K562 (cell line): ENCODE measurements at regions not wholly inside any gene's neighbourhood (a gene's known extent, or its start where the extent isn't known, plus 50 kb on each side); places are given as distances from the start of the nearest gene placed in this dataset.

Experiments
- ATAC-seq: fragments of 200-7000 bp; cut with Tn5 transposase; 3 replicates; pipeline ENCODE4 v1.9.1; 2020; ENCODE audit warnings: moderate library complexity
- BruUV-seq: library from RNA; stranded (reverse); fragments of 400-500 nt; replicated peaks from 2 replicates; lab custom pipeline; 2021; lab: Mats Ljungman, UMichigan
- CTCF ChIA-PET: fragments of 300-600 bp; formaldehyde crosslinking; extraction: SDS; loops from one replicate; lab custom pipeline; 2021; ENCODE audit warnings: low intra/inter-chr PET ratio; lab: Yijun Ruan, JAX
- POLR2A ChIA-PET: fragments of 300-600, 350-650 bp; sonication (Branson Sonifier 250); formaldehyde crosslinking; extraction: SDS; loops from one replicate; lab custom pipeline; 2021; ENCODE audit warnings: antibody characterized with exemption, inconsistent platforms; lab: Yijun Ruan, JAX
- DNase-seq, 4 experiments: peaks; one replicate each; pipeline versions ENCODE4 v3.0.0 to v3.0.0-alpha.2; 2011 to 2018; ENCODE audit warnings: low spot score in 3 of 4, mixed read lengths in 3 of 4; ENCODE audit errors: extremely low read depth in 1 of 4
- FAIRE-seq: peaks from 2 replicates; lab custom pipeline; 2011; peaks lifted over from hg19 to GRCh38; lab: Jason Lieb, UNC
- H2AFZ ChIP-seq: 2 replicates; pipeline ENCODE4 v1.6.0; 2011; ENCODE audit warnings: low read depth, low read length, control low read depth, inconsistent platforms
- H3K27ac ChIP-seq: fragments of 200-600 bp; 3 replicates; pipeline ENCODE4 v1.8.0; 2011; ENCODE audit warnings: low read depth, mild to moderate bottlenecking, control low read depth, inconsistent platforms, low read length, moderate library complexity, mixed read lengths; ENCODE audit errors: extremely low read depth
- H3K27me3 ChIP-seq, 2 experiments: fragments of 300-600 bp in 1 of 2; 2 replicates in 1 of 2; 3 replicates in 1 of 2; pipeline versions ENCODE4 v1.6.0 to v1.8.0; 2011; ENCODE audit warnings: inconsistent platforms in 2 of 2, low read length in 2 of 2, mild to moderate bottlenecking in 1 of 2, mixed read lengths in 1 of 2, moderate library complexity in 1 of 2; ENCODE audit not compliant: control insufficient read depth in 2 of 2, insufficient read depth in 2 of 2
- H3K36me3 ChIP-seq: fragments of 300-600 bp; 3 replicates; pipeline ENCODE4 v1.8.0; 2011; ENCODE audit warnings: mild to moderate bottlenecking, low read length, inconsistent platforms; ENCODE audit not compliant: control insufficient read depth, insufficient read depth
- H3K4me1 ChIP-seq, 2 experiments: fragments of 200-600 bp in 1 of 2; replicated peaks in 1 of 2; 2 replicates in 1 of 2; 3 replicates in 1 of 2; pipeline versions ENCODE4 v1.5.1 to v1.8.0; 2011; ENCODE audit warnings: inconsistent platforms in 2 of 2, low read length in 2 of 2, mild to moderate bottlenecking in 1 of 2, mixed read lengths in 1 of 2, moderate library complexity in 1 of 2; ENCODE audit not compliant: control insufficient read depth in 2 of 2, insufficient read depth in 2 of 2
- H3K4me2 ChIP-seq: 2 replicates; pipeline ENCODE4 v1.6.1; 2011; ENCODE audit warnings: low read length, control low read depth, inconsistent platforms, mixed read lengths; ENCODE audit not compliant: insufficient read depth
- H3K4me3 ChIP-seq: fragments of 200-600 bp; sonication (generic), shearing (Covaris generic); 2 replicates; pipeline ENCODE4 v1.5.1; 2016; ENCODE audit warnings: control low read depth, inconsistent platforms
- H3K79me2 ChIP-seq: fragments of 200-600 bp; 3 replicates; pipeline ENCODE4 v1.8.0; 2011; ENCODE audit warnings: low read length, inconsistent platforms; ENCODE audit not compliant: control insufficient read depth, insufficient read depth
- H3K9ac ChIP-seq, 2 experiments: 2 replicates each; pipeline versions ENCODE4 v1.6.0 to v1.6.1; 2011; ENCODE audit warnings: low read depth in 2 of 2, low read length in 2 of 2, control low read depth in 1 of 2, inconsistent platforms in 1 of 2, mild to moderate bottlenecking in 1 of 2, mixed read lengths in 1 of 2; ENCODE audit not compliant: insufficient read depth in 1 of 2
- H3K9me1 ChIP-seq: one replicate; pipeline ENCODE4 v1.6.0; 2011; ENCODE audit warnings: inconsistent platforms, mild to moderate bottlenecking, low read length, moderate library complexity; ENCODE audit not compliant: control insufficient read depth, insufficient read depth
- H3K9me3 ChIP-seq: replicated peaks from 2 replicates; pipeline ENCODE4 v1.5.1; 2011; ENCODE audit warnings: low read depth, low read length, inconsistent platforms; ENCODE audit not compliant: control insufficient read depth, insufficient read depth
- H4K20me1 ChIP-seq: replicated peaks from 2 replicates; pipeline ENCODE4 v1.6.1; 2011; ENCODE audit warnings: low read length, inconsistent platforms, mixed read lengths; ENCODE audit not compliant: control insufficient read depth, insufficient read depth
- CBFA2T2 ChIP-seq: fragments of 450-650 bp; conservative IDR thresholded peaks from 2 replicates; pipeline ENCODE4 v1.6.1; 2017; ENCODE audit warnings: mild to moderate bottlenecking
- DDX20 ChIP-seq: fragments of 450-650 bp; IDR thresholded peaks from 2 replicates; pipeline ENCODE4 v1.6.1; 2016; ENCODE audit warnings: missing genetic modification characterization, low read depth, mild to moderate bottlenecking, missing compliant biosample characterization, moderate library complexity
- EWSR1 ChIP-seq: fragments of 450-650 bp; IDR thresholded peaks from 2 replicates; pipeline ENCODE4 v1.6.1; 2018; ENCODE audit warnings: borderline replicate concordance, mild to moderate bottlenecking, low read depth, moderate library complexity; ENCODE audit not compliant: partially characterized antibody
- PHB ChIP-seq: fragments of 250-450 bp; sonication (Bioruptor Pico); IDR thresholded peaks from 2 replicates; pipeline ENCODE4 v1.5.0; 2021
- PHTF2 ChIP-seq: fragments of 250-450 bp; sonication (Bioruptor Pico); IDR thresholded peaks from 2 replicates; pipeline ENCODE4 v1.5.0; 2021; ENCODE audit warnings: mild to moderate bottlenecking
- POLR2A ChIP-seq: fragments of 450-650 bp; conservative IDR thresholded peaks from 2 replicates; pipeline ENCODE4 v1.6.1; 2016
- POLR2AphosphoS2 ChIP-seq: IDR thresholded peaks from 2 replicates; pipeline ENCODE4 v1.6.1; 2012; ENCODE audit warnings: low read length, improper control_type of control experiment
- POLR2AphosphoS5 ChIP-seq: IDR thresholded peaks from 2 replicates; pipeline ENCODE4 v1.6.1; 2011; ENCODE audit warnings: mild to moderate bottlenecking, low read depth, low read length, moderate library complexity; ENCODE audit not compliant: control insufficient read depth, insufficient read depth
- RAD51 ChIP-seq: fragments of 450-650 bp; IDR thresholded peaks from 2 replicates; pipeline ENCODE4 v1.7.1; 2016; ENCODE audit warnings: low read depth, mild to moderate bottlenecking, borderline replicate concordance
- SIN3A ChIP-seq, 2 experiments: fragments of 150-350 bp in 1 of 2; IDR thresholded peaks; 2 replicates each; pipeline ENCODE4 v1.6.1; 2011 to 2016; ENCODE audit warnings: borderline replicate concordance in 2 of 2, low read depth in 2 of 2, low read length in 2 of 2, mild to moderate bottlenecking in 2 of 2, moderate library complexity in 2 of 2; ENCODE audit not compliant: control insufficient read depth in 1 of 2
- TCFL5 ChIP-seq: fragments of 250-450 bp; sonication (Bioruptor Pico); conservative IDR thresholded peaks from 2 replicates; pipeline ENCODE4 v1.6.1; 2021; ENCODE audit warnings: mild to moderate bottlenecking, moderate library complexity, matching md5 sums
- TGIF2 ChIP-seq: sonication (generic); formaldehyde crosslinking; IDR thresholded peaks from 2 replicates; pipeline ENCODE4 v1.8.1; 2022; ENCODE audit warnings: mild to moderate bottlenecking, missing genetic modification reagents, moderate library complexity
- ZNF232 ChIP-seq: sonication (generic); formaldehyde crosslinking; IDR thresholded peaks from 2 replicates; pipeline ENCODE4 v1.8.0; 2022; ENCODE audit warnings: mild to moderate bottlenecking, missing genetic modification reagents
- ZNF239 ChIP-seq: fragments of 250-450 bp; sonication (Bioruptor Pico); IDR thresholded peaks from 2 replicates; pipeline ENCODE4 v1.4.0; 2020; ENCODE audit warnings: mild to moderate bottlenecking
- ZNF280B ChIP-seq: fragments of 250-450 bp; sonication (Bioruptor Pico); IDR thresholded peaks from 2 replicates; pipeline ENCODE4 v1.5.1; 2021; ENCODE audit warnings: mild to moderate bottlenecking
- WGBS: fragments of 100-300 bp; shearing (Covaris generic); methylation state at CpG from one replicate; pipeline ENCODE4 v1.1.6; 2016; ENCODE audit warnings: low coverage, mixed read lengths; ENCODE audit not compliant: insufficient coverage; ENCODE audit errors: missing lambda C conversion rate; 5-methylcytosine and 5-hydroxymethylcytosine counted together
- in situ Hi-C: fragments of 300-500 bp; cut with MboI; formaldehyde crosslinking; loops from 4 replicates; pipeline ENCODE4 v1.15.0; 2018; ENCODE audit warnings: inconsistent platforms, mixed read lengths
- intact Hi-C: fragments of 100-400 bp; cut with micrococcal nuclease; formaldehyde crosslinking; loops from 2 replicates; pipeline ENCODE4 v1.14.2; 2022
- TF ChIP-seq, protein P1 (sequence below): sonication (generic); formaldehyde crosslinking; IDR thresholded peaks from 2 replicates; pipeline ENCODE4 v1.9.0; 2022; ENCODE audit warnings: mild to moderate bottlenecking, missing genetic modification reagents

DNA sequence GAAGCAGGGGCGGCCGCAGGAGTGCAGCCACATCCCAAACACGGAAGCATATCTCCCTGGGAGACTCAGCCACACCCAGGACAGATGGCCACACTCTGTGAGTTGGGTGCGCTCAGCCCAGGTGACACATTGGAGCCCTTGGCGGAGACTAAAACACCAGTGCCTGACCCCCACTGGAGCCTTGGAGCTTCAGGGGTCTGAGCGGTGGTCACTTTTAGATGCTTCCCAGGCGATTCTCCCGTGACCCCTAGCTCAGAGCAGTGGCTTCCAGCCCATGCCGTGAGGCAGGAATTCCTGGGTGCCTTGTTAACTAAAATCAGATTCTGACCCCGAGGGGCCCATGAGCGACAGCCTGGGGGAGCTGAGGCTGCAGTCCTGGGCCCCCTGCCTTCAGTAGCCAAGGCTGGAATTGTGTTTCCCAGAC lies 54.5 kb downstream of the PLXNA1 start:
- H2AFZ ChIP-seq = no peak overlapping the region
- no peaks in the 10 kb centered on the region for H3K79me2 ChIP-seq
- intact Hi-C loops = no loop called here
- TF ChIP-seq POLR2AphosphoS2 (peak; percentile 17; the same call in 1 of the 2 replicates), POLR2A (peak; percentile 50; the same call in 1 of the 2 replicates), POLR2AphosphoS5 (0 out of 2 replicates have a peak, but pooled peaks have one; percentile 15), RAD51 (no peak)
- H3K4me2 ChIP-seq = no peak overlapping the region
- BruUV-seq = no TSS peak
- in situ Hi-C loops = no loop called here
- H3K27me3 ChIP-seq = peaks cover 0 to 26% of the 10 kb centered on the region in 2 experiments; a peak in 2 of 5 replicates
- H3K4me3 ChIP-seq = no peak overlapping the region
- ATAC-seq (peak; percentile 28; the same call in 1 of the 3 replicates), DNase-seq (no peak), FAIRE-seq (no peak)
- 28% methylated on average over 11 of the region's 11 CpGs for WGBS
- CTCF ChIA-PET = no interaction called here
- H3K4me1 ChIP-seq = peaks cover 0 to 32% of the 10 kb centered on the region in 2 experiments; a peak in 3 of 5 replicates
- POLR2A ChIA-PET = interaction anchor here (0.7 to 1.5 kb wide), 3 partner anchors 8 to 160 kb away, joined by 3 to 5 read pairs (median 3); no protein-coding TSS in a partner anchor
- no peak overlapping the region for H3K9ac ChIP-seq
- H3K9me3 ChIP-seq = no peaks in the 10 kb centered on the region
- H3K9me1 ChIP-seq = no peaks in the 10 kb centered on the region
- peaks cover 5% of the 10 kb centered on the region; the same call in 1 of the 2 replicates for H4K20me1 ChIP-seq
- no peak overlapping the region for H3K27ac ChIP-seq
- H3K36me3 ChIP-seq = peaks cover 10% of the 10 kb centered on the region; the same call in 1 of the 3 replicates

DNA sequence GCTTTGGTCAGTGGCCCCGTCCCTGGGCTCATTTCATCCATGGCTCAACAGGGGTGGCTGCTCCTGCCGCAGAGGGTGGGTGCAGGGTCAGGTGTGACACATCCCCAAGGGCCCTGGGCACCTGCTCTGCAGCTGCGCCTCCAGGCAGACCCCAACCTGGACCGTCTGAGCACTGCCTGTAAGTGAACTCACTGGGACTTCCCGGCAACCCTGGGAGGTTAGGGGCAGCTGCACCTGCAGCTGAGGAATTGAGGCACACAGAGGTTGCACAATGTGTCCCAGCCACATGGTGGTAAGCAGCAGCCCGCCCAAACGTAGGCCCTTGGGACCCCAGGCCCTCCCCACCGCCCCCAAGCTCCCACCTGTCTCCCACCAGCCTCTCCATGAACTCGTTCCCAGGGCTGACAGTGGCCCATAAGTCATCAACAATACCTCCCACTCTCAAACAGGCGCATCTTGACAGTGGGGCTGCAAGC lies 55.1 kb downstream of the PLXNA1 start:
- in situ Hi-C loops = no loop called here
- WGBS = 14% methylated on average over 4 of the region's 10 CpGs
- TF ChIP-seq ZNF232 (CRISPR knock-in tag) (no peak), PHTF2 (CRISPR knock-in tag) (no peak), CBFA2T2 (no peak), ZNF280B (CRISPR knock-in tag) (no peak), TGIF2 (CRISPR knock-in tag) (no peak), POLR2A (peak; percentile 53; the same call in 1 of the 2 replicates), DDX20 (tag) (no peak), EWSR1 (no peak), ZNF239 (CRISPR knock-in tag) (no peak), TCFL5 (CRISPR knock-in tag) (no peak), PHB (CRISPR knock-in tag) (no peak), SIN3A (IDR thresholded peaks at IDR 0.05; ENCODE audit: borderline replicate concordance in 2 of 2, control insufficient read depth in 1 of 2, low read depth in 2 of 2, low read length in 2 of 2) (no peak)
- TF ChIP-seq, protein P1, sequence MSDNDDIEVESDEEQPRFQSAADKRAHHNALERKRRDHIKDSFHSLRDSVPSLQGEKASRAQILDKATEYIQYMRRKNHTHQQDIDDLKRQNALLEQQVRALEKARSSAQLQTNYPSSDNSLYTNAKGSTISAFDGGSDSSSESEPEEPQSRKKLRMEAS (CRISPR knock-in tag) = no peak

More for the DNA sequence above, 55.1 kb downstream of the PLXNA1 start:
- no peak for ATAC-seq
- no TSS peak for BruUV-seq
- H3K9me1 ChIP-seq = no peaks in the 10 kb centered on the region
- peaks cover 5% of the 10 kb centered on the region; the same call in 1 of the 3 replicates for H3K36me3 ChIP-seq
- H3K9ac ChIP-seq = no peak overlapping the region
- no peak overlapping the region for H3K4me2 ChIP-seq
- H3K4me3 ChIP-seq = no peak overlapping the region
- CTCF ChIA-PET = no interaction called here
- POLR2A ChIA-PET = interaction anchor here (0.7 to 1.5 kb wide), 4 partner anchors 8 to 160 kb away, joined by 3 to 5 read pairs (median 3); no protein-coding TSS in a partner anchor
- no peak for FAIRE-seq
- intact Hi-C loops = no loop called here
- peaks cover 0 to 32% of the 10 kb centered on the region in 2 experiments; a peak in 3 of 5 replicates for H3K4me1 ChIP-seq
- H3K27me3 ChIP-seq = peaks cover 0 to 32% of the 10 kb centered on the region in 2 experiments; a peak in 2 of 5 replicates
- no peaks in the 10 kb centered on the region for H3K9me3 ChIP-seq
- no peak for DNase-seq
- peaks cover 5% of the 10 kb centered on the region; the same call in 1 of the 2 replicates for H4K20me1 ChIP-seq
- no peak overlapping the region for H3K27ac ChIP-seq
- H3K79me2 ChIP-seq = no peaks in the 10 kb centered on the region
- no peak overlapping the region for H2AFZ ChIP-seq
